ENCODE measurements at regions not wholly inside any gene's neighbourhood (a gene's known extent, or its start where the extent isn't known, plus 50 kb on each side); places are given as distances from the start of the nearest gene placed in this dataset.

DNA sequence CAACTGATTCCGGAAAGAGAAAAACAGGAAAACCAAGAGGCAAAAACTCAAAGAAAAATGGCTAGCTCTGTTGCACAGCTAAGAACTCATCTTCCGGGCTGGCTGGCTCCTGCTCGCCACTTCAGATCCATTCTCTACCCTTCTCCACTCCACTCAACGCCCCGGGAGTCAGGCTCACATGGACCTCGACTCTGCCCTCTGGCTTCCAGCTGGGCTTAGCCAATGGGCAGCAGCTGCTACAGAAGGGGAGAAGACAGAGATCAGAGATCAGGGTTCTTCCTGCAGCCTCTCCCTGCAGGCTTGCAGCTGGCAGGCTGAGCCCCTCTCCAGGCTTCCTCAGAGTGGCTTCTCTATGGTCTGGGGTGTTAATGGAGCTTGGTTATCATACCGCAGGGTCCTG is 187.5 kb downstream of the MED10 start:
- Histone ChIP-seq H3K27ac (ENCODE audit: low read length) (no peak overlapping the region), H3K36me3 (ENCODE audit: insufficient read depth, low read length) (no peaks in the 10 kb centered on the region), H3K27me3 (ENCODE audit: insufficient read depth, low read length, poor library complexity) (no peaks in the 10 kb centered on the region), H3K4me1 (ENCODE audit: insufficient read depth, low read length) (no peaks in the 10 kb centered on the region), H3K4me3 (ENCODE audit: low read depth in 1 of 2, low read length in 2 of 2) (no peak overlapping the region), H3K9me3 (ENCODE audit: insufficient read depth, low read length, severe bottlenecking) (no peaks in the 10 kb centered on the region), H3K79me2 (ENCODE audit: insufficient read depth, low read length) (no peaks in the 10 kb centered on the region), H2AFZ (ENCODE audit: low read depth, low read length) (no peak overlapping the region), H4K20me1 (ENCODE audit: insufficient read depth, low read length) (no peaks in the 10 kb centered on the region), H3K4me2 (ENCODE audit: insufficient read depth, low read length) (no peak overlapping the region), H3K9ac (ENCODE audit: low read depth, low read length) (no peak overlapping the region)
- no peak for TF ChIP-seq EZH2 (IDR thresholded peaks at IDR 0.05; ENCODE audit: borderline replicate concordance, low read depth, low read length, severe bottlenecking)
- TF ChIP-seq, protein P1, sequence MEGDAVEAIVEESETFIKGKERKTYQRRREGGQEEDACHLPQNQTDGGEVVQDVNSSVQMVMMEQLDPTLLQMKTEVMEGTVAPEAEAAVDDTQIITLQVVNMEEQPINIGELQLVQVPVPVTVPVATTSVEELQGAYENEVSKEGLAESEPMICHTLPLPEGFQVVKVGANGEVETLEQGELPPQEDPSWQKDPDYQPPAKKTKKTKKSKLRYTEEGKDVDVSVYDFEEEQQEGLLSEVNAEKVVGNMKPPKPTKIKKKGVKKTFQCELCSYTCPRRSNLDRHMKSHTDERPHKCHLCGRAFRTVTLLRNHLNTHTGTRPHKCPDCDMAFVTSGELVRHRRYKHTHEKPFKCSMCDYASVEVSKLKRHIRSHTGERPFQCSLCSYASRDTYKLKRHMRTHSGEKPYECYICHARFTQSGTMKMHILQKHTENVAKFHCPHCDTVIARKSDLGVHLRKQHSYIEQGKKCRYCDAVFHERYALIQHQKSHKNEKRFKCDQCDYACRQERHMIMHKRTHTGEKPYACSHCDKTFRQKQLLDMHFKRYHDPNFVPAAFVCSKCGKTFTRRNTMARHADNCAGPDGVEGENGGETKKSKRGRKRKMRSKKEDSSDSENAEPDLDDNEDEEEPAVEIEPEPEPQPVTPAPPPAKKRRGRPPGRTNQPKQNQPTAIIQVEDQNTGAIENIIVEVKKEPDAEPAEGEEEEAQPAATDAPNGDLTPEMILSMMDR (IDR thresholded peaks at IDR 0.05; ENCODE audit: borderline replicate concordance, extremely low read depth, low read length, poor library complexity, severe bottlenecking) = no peak
- ATAC-seq (ENCODE audit: insufficient read depth, low read depth) (no peak), DNase-seq (no peak)

DNA sequence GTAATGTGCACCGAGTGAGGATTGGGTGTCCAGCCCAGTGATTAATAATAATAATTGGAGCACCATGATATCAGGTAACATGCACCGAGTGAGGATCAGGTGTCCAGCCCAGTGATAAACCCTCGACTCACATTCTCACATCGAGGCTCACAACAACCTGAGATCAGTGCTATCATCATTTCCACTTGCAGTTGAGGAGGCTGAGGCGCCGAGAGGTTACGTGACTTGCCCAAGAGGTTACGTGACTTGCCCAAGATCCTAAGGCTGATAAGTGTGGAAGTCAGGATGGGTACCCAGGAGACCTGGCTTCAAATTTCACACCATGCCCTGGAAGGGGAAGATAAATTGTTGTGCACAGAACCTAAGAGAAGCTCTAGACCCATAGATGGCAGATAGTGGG is 189.4 kb downstream of the MED10 start:
- Histone ChIP-seq H3K27ac (ENCODE audit: low read length) (no peak overlapping the region), H3K9ac (ENCODE audit: low read depth, low read length) (no peak overlapping the region), H2AFZ (ENCODE audit: low read depth, low read length) (no peak overlapping the region), H3K9me3 (ENCODE audit: insufficient read depth, low read length, severe bottlenecking) (no peaks in the 10 kb centered on the region), H3K79me2 (ENCODE audit: insufficient read depth, low read length) (no peaks in the 10 kb centered on the region), H3K36me3 (ENCODE audit: insufficient read depth, low read length) (no peaks in the 10 kb centered on the region), H3K4me1 (ENCODE audit: insufficient read depth, low read length) (no peaks in the 10 kb centered on the region), H3K4me3 (ENCODE audit: low read depth in 1 of 2, low read length in 2 of 2) (no peak overlapping the region), H3K27me3 (ENCODE audit: insufficient read depth, low read length, poor library complexity) (no peaks in the 10 kb centered on the region), H4K20me1 (ENCODE audit: insufficient read depth, low read length) (no peaks in the 10 kb centered on the region), H3K4me2 (ENCODE audit: insufficient read depth, low read length) (no peak overlapping the region)
- TF ChIP-seq EZH2 (IDR thresholded peaks at IDR 0.05; ENCODE audit: borderline replicate concordance, low read depth, low read length, severe bottlenecking) = no peak
- TF ChIP-seq, protein P1 (IDR thresholded peaks at IDR 0.05; ENCODE audit: borderline replicate concordance, extremely low read depth, low read length, poor library complexity, severe bottlenecking) = no peak
- DNase-seq (no peak), ATAC-seq (ENCODE audit: insufficient read depth, low read depth) (no peak)

DNA sequence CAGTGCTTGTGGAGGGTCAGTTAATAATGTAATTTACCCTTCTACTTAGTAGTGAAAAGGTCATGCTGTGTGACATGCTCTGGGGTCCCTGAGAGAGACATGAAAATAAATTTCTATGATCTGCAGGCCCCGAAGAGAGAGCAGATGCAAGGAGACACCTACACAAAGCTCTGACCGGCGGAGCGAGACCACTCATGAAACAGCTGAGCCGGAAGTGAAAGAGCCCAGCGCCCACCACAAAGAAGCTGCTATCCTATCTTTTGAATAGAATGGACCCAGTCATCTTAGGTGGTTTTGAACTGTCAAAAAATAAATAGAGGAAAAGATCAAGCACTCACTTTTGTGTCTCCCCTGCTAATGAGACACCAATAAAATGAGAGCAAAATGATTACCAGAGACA is 190.0 kb downstream of the MED10 start:
- no peak for DNase-seq
- ATAC-seq (ENCODE audit: insufficient read depth, low read depth) = no peak
- Histone ChIP-seq H3K36me3 (ENCODE audit: insufficient read depth, low read length) (no peaks in the 10 kb centered on the region), H3K9ac (ENCODE audit: low read depth, low read length) (no peak overlapping the region), H3K27ac (ENCODE audit: low read length) (no peak overlapping the region), H3K27me3 (ENCODE audit: insufficient read depth, low read length, poor library complexity) (no peaks in the 10 kb centered on the region), H3K4me3 (ENCODE audit: low read depth in 1 of 2, low read length in 2 of 2) (no peak overlapping the region), H3K4me2 (ENCODE audit: insufficient read depth, low read length) (no peak overlapping the region), H4K20me1 (ENCODE audit: insufficient read depth, low read length) (no peaks in the 10 kb centered on the region), H3K79me2 (ENCODE audit: insufficient read depth, low read length) (no peaks in the 10 kb centered on the region), H3K9me3 (ENCODE audit: insufficient read depth, low read length, severe bottlenecking) (no peaks in the 10 kb centered on the region), H3K4me1 (ENCODE audit: insufficient read depth, low read length) (no peaks in the 10 kb centered on the region), H2AFZ (ENCODE audit: low read depth, low read length) (no peak overlapping the region)
- TF ChIP-seq, protein P1 (IDR thresholded peaks at IDR 0.05; ENCODE audit: borderline replicate concordance, extremely low read depth, low read length, poor library complexity, severe bottlenecking) = no peak

DNA sequence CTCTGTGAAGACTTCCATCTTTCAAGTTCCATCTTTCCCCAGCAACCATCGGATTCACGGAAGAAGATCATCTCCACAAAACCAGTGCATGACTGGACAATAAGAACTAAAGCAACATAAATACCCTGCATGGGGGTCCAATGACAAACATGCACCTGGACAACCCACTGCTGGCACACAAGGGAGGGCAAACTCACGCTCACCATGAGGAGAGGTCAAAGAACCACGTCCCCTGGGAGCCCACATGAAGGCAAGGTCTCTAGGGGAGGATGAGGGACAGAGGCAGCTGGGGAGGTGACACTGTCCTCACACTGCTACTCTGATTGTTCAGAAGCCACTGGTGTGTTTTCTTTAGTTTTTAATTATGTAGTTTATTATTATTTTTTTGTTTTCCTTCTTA is 190.8 kb downstream of the MED10 start:
- no peaks in the 10 kb centered on the region for H4K20me1 ChIP-seq (ENCODE audit: insufficient read depth, low read length)
- H3K4me2 ChIP-seq (ENCODE audit: insufficient read depth, low read length) = no peak overlapping the region
- no peak for ATAC-seq (ENCODE audit: insufficient read depth, low read depth)
- H3K79me2 ChIP-seq (ENCODE audit: insufficient read depth, low read length) = no peaks in the 10 kb centered on the region
- no peak for DNase-seq
- no peak overlapping the region for H3K27ac ChIP-seq (ENCODE audit: low read length)
- H3K4me1 ChIP-seq (ENCODE audit: insufficient read depth, low read length) = no peaks in the 10 kb centered on the region
- no peaks in the 10 kb centered on the region for H3K9me3 ChIP-seq (ENCODE audit: insufficient read depth, low read length, severe bottlenecking)
- H3K36me3 ChIP-seq (ENCODE audit: insufficient read depth, low read length) = no peaks in the 10 kb centered on the region
- TF ChIP-seq, protein P1 (IDR thresholded peaks at IDR 0.05; ENCODE audit: borderline replicate concordance, extremely low read depth, low read length, poor library complexity, severe bottlenecking) = no peak
- no peak overlapping the region for H3K4me3 ChIP-seq (ENCODE audit: low read depth in 1 of 2, low read length in 2 of 2)
- no peak overlapping the region for H2AFZ ChIP-seq (ENCODE audit: low read depth, low read length)
- no peak overlapping the region for H3K9ac ChIP-seq (ENCODE audit: low read depth, low read length)
- no peaks in the 10 kb centered on the region for H3K27me3 ChIP-seq (ENCODE audit: insufficient read depth, low read length, poor library complexity)
